Lung (tissue), 11 donors: ENCODE measurements at regions not wholly inside any gene's neighbourhood (a gene's known extent, or its start where the extent isn't known, plus 50 kb on each side); places are given as distances from the start of the nearest gene placed in this dataset.

Experiments used
- ATAC-seq: fragments of 200-7000 bp; cut with Tn5 transposase; one replicate; pipeline ENCODE4 v1.9.1; 2020; ENCODE audit warnings: moderate number of reproducible peaks; ENCODE audit not compliant: insufficient read depth, low FRiP score
- DNase-seq, 3 donors: peaks; one replicate each; pipeline ENCODE4 v3.0.0-alpha.2; 2013 to 2017
- H3K27ac ChIP-seq, 2 donors: one replicate each; pipeline ENCODE4 v1.5.1; 2013; ENCODE audit warnings: mild to moderate bottlenecking in 2 of 2, moderate library complexity in 2 of 2, control low read depth in 1 of 2, inconsistent platforms in 1 of 2, low read depth in 1 of 2, low read length in 1 of 2
- H3K27me3 ChIP-seq, 3 donors: one replicate each; pipeline ENCODE4 v1.5.1; 2013; ENCODE audit warnings: low read length in 2 of 3; ENCODE audit not compliant: control insufficient read depth in 3 of 3, insufficient read depth in 3 of 3
- H3K36me3 ChIP-seq, 4 donors: one replicate each; pipeline ENCODE4 v1.5.1; 2013; ENCODE audit warnings: low read length in 4 of 4, mild to moderate bottlenecking in 1 of 4, moderate library complexity in 1 of 4; ENCODE audit not compliant: control insufficient read depth in 4 of 4, insufficient read depth in 4 of 4
- H3K4me1 ChIP-seq, 5 donors: one replicate each; pipeline ENCODE4 v1.5.1; 2013; ENCODE audit warnings: low read length in 5 of 5, mild to moderate bottlenecking in 2 of 5, moderate library complexity in 1 of 5; ENCODE audit not compliant: control insufficient read depth in 5 of 5, insufficient read depth in 5 of 5
- H3K4me3 ChIP-seq: one replicate; pipeline ENCODE4 v1.5.1; 2013; ENCODE audit warnings: mild to moderate bottlenecking, control low read depth, moderate library complexity
- H3K9ac ChIP-seq, 2 donors: one replicate each; pipeline ENCODE4 v1.5.1; 2013; ENCODE audit warnings: low read length in 2 of 2, control low read depth in 1 of 2; ENCODE audit not compliant: insufficient read depth in 1 of 2
- H3K9me3 ChIP-seq, 4 donors: one replicate each; pipeline ENCODE4 v1.5.1; 2013; ENCODE audit warnings: low read length in 3 of 4, mild to moderate bottlenecking in 1 of 4, moderate library complexity in 1 of 4; ENCODE audit not compliant: control insufficient read depth in 4 of 4, insufficient read depth in 3 of 4
- CTCF ChIP-seq: IDR thresholded peaks from 2 replicates; pipeline ENCODE4 v1.5.1; 2012; ENCODE audit warnings: mild to moderate bottlenecking; ENCODE audit errors: control extremely low read depth, extremely low read depth
- WGBS, 2 donors: extraction: QIAGEN DNeasy Blood & Tissue Kit; methylation state at CpG; one replicate each; pipeline ENCODE4 v1.1.7; 2013; 5-methylcytosine and 5-hydroxymethylcytosine counted together
- donor health status: control.
- donor health status: control.
- donor health status: Bipolar disorder and iron deficiency.
- donor health status: healthy.
- donor health status: DM: yes; HTN: yes; CAD: no.

- Histone ChIP-seq H3K36me3 (no peaks in the 10 kb centered on the region), H3K9ac (no peak overlapping the region), H3K27ac (no peak overlapping the region), H3K27me3 (no peaks in the 10 kb centered on the region), H3K4me1 (no peaks in the 10 kb centered on the region), H3K9me3 (peaks cover 0 to 9% (median 0%) of the 10 kb centered on the region in 4 donors), H3K4me3 (no peak overlapping the region)
- no peak for DNase-seq
- no peak for ATAC-seq
- TF ChIP-seq CTCF, result no peak
Observed at GRCh38 chr3:55235416-55235815, 251.7 kb downstream of the WNT5A start.

DNA sequence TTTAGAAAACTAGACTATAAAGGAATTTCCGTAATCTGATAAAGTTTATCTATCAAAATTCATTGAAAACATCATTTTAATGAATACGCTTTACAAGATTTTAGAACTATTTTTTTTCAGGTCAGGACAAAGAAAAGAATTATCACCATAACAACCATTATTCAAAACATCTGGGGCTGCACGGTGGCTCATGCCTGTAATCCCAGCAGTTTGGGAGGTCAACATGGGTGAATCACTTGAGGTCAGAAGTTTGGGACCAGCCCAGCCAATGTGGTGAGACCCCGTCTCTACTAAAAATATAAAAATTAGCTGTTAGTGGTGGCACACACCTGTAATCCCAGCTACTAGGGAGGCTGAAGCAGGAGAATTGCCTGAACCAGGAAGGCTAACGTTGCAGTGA, 260.4 kb downstream of the WNT5A start:
- Histone ChIP-seq H3K4me1 (no peaks in the 10 kb centered on the region), H3K9me3 (no peaks in the 10 kb centered on the region)
- no peak for ATAC-seq

GRCh38 chr3:55218577-55218976, 268.5 kb downstream of the WNT5A start:
- Histone ChIP-seq H3K27ac (no peak overlapping the region), H3K4me1 (no peaks in the 10 kb centered on the region), H3K9me3 (peaks cover 0 to 6% (median 0%) of the 10 kb centered on the region in 4 donors), H3K36me3 (no peaks in the 10 kb centered on the region), H3K27me3 (no peaks in the 10 kb centered on the region), H3K4me3 (no peak overlapping the region), H3K9ac (no peak overlapping the region)
- DNase-seq (no peak), ATAC-seq (no peak)
- no peak for TF ChIP-seq CTCF
- WGBS, 2 donors, result 0 to 65% methylated on average over 1 of the region's 1 CpG

More for the DNA sequence above, 260.4 kb downstream of the WNT5A start:
- Histone ChIP-seq H3K4me3 (no peak overlapping the region), H3K27ac (no peak overlapping the region), H3K27me3 (no peaks in the 10 kb centered on the region), H3K9ac (no peak overlapping the region), H3K36me3 (no peaks in the 10 kb centered on the region)
- TF ChIP-seq CTCF, result no peak
- WGBS, 2 donors, result 88% methylated on average over 5 of the region's 5 CpGs
- DNase-seq, result no peak

DNA sequence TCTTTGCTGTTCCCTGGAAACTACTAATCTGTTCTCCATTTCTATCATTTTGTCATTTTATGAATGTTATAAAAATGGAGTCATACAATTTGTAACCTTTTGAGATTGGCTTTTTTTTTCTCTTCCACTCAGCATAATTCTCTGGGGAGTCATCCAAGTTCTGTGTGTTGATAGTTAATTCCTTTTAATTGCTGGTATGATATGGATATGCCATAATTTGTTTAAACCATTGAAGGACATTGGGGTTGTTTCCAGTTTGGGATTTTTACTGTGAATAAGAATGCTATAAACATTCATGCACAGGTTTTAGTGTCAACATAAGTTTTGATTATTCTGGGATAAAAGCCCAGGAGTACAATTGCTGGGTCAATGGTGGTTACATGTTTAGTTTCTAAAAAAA, 279.4 kb downstream of the WNT5A start:
- H3K27me3 ChIP-seq, result no peaks in the 10 kb centered on the region
- no peak overlapping the region for H3K4me3 ChIP-seq
- no peak overlapping the region for H3K27ac ChIP-seq
- no peak overlapping the region for H3K9ac ChIP-seq
- no peak for TF ChIP-seq CTCF
- DNase-seq, result no peak
- H3K9me3 ChIP-seq, result no peaks in the 10 kb centered on the region
- H3K4me1 ChIP-seq, result no peaks in the 10 kb centered on the region
- no peaks in the 10 kb centered on the region for H3K36me3 ChIP-seq
- ATAC-seq, result no peak
